GM23338 (cell line): ENCODE measurements at regions not wholly inside any gene's neighbourhood (a gene's known extent, or its start where the extent isn't known, plus 50 kb on each side); places are given as distances from the start of the nearest gene placed in this dataset.

ENCODE experiments used
- ATAC-seq: fragments of 200-7000 bp; cut with Tn5 transposase; 3 replicates; pipeline ENCODE4 v1.9.1; 2020
- DNase-seq: peaks from one replicate; pipeline ENCODE4 v3.0.0-alpha.2; 2015; ENCODE audit warnings: low spot score
- H2AFZ ChIP-seq: fragments of 200-600 bp; sonication (generic); 2 replicates; pipeline ENCODE4 v1.8.0; 2016; ENCODE audit warnings: antibody characterized with exemption, mild to moderate bottlenecking, moderate library complexity
- H3F3A ChIP-seq: fragments of 200-600 bp; sonication (generic); replicated peaks from 2 replicates; pipeline ENCODE4 v1.8.0; 2017; ENCODE audit warnings: antibody characterized with exemption, mixed run types, low read depth
- H3K27ac ChIP-seq: fragments of 200-600 bp; sonication (generic); 2 replicates; pipeline ENCODE4 v1.6.1; 2016; ENCODE audit warnings: low read depth
- H3K27me3 ChIP-seq: fragments of 200-600 bp; sonication (generic); 2 replicates; pipeline ENCODE4 v1.8.0; 2016; ENCODE audit warnings: mild to moderate bottlenecking, mixed run types, moderate library complexity; ENCODE audit not compliant: insufficient read depth
- H3K36me3 ChIP-seq: fragments of 200-600 bp; sonication (generic); 2 replicates; pipeline ENCODE4 v1.8.0; 2016; ENCODE audit warnings: mild to moderate bottlenecking; ENCODE audit not compliant: insufficient read depth
- H3K4me1 ChIP-seq: fragments of 200-600 bp; sonication (generic); 2 replicates; pipeline ENCODE4 v1.8.0; 2016; ENCODE audit warnings: mild to moderate bottlenecking, moderate library complexity; ENCODE audit not compliant: insufficient read depth
- H3K4me2 ChIP-seq: fragments of 200-600 bp; sonication (generic); 2 replicates; pipeline ENCODE4 v1.7.1; 2017; ENCODE audit warnings: mixed run types
- H3K4me3 ChIP-seq: fragments of 200-600 bp; sonication (generic); 2 replicates; pipeline ENCODE4 v1.6.1; 2016; ENCODE audit warnings: mixed run types
- H3K79me2 ChIP-seq: fragments of 200-600 bp; sonication (generic); replicated peaks from 2 replicates; pipeline ENCODE4 v1.8.0; 2017; ENCODE audit warnings: mild to moderate bottlenecking; ENCODE audit not compliant: insufficient read depth
- H3K9me2 ChIP-seq: fragments of 200-600 bp; sonication (generic); 2 replicates; pipeline ENCODE4 v1.8.0; 2017; ENCODE audit not compliant: insufficient read depth
- H4K20me1 ChIP-seq: fragments of 200-600 bp; sonication (generic); replicated peaks from 2 replicates; pipeline ENCODE4 v1.8.0; 2017; ENCODE audit warnings: mild to moderate bottlenecking; ENCODE audit not compliant: insufficient read depth
- H3K27ac Mint-ChIP-seq: 2 replicates; pipeline ENCODE4 v1.8.0; 2020; ENCODE audit warnings: inconsistent platforms, mild to moderate bottlenecking, moderate library complexity, mixed read lengths
- H3K27me3 Mint-ChIP-seq: 3 replicates; pipeline ENCODE4 v1.8.0; 2022; ENCODE audit warnings: low read depth, mild to moderate bottlenecking, moderate library complexity, mixed read lengths, inconsistent platforms; ENCODE audit not compliant: insufficient read depth, poor library complexity
- H3K36me3 Mint-ChIP-seq: 3 replicates; pipeline ENCODE4 v1.8.0; 2021; ENCODE audit warnings: low read depth, mild to moderate bottlenecking, inconsistent platforms, moderate library complexity, mixed read lengths
- H3K4me1 Mint-ChIP-seq: 3 replicates; pipeline ENCODE4 v1.8.0; 2020; ENCODE audit warnings: mild to moderate bottlenecking, inconsistent platforms, mixed read lengths
- H3K4me3 Mint-ChIP-seq: 3 replicates; pipeline ENCODE4 v1.8.0; 2021; ENCODE audit warnings: moderate library complexity, mild to moderate bottlenecking, inconsistent platforms, mixed read lengths
- H3K9me3 Mint-ChIP-seq: 3 replicates; pipeline ENCODE4 v1.8.0; 2020; ENCODE audit warnings: moderate library complexity, mild to moderate bottlenecking, inconsistent platforms, mixed read lengths
- CREB1 ChIP-seq: fragments of 250-450 bp; sonication (Bioruptor Pico); IDR thresholded peaks from 2 replicates; pipeline ENCODE4 v1.5.0; 2020; ENCODE audit warnings: low read depth, mild to moderate bottlenecking, moderate library complexity
- JUNB ChIP-seq: IDR thresholded peaks from one replicate; pipeline ENCODE4 v1.6.1; 2016; ENCODE audit warnings: antibody characterized with exemption; ENCODE audit not compliant: unreplicated experiment
- POLR2AphosphoS5 ChIP-seq: IDR thresholded peaks from 2 replicates; pipeline ENCODE4 v1.6.1; 2016; ENCODE audit warnings: antibody characterized with exemption, low read depth
- STAT1 ChIP-seq: IDR thresholded peaks from one replicate; pipeline ENCODE4 v1.6.1; 2016; ENCODE audit warnings: antibody characterized with exemption; ENCODE audit not compliant: unreplicated experiment
- ZNF114 ChIP-seq: fragments of 250-450 bp; sonication (Bioruptor Pico); IDR thresholded peaks from 2 replicates; pipeline ENCODE4 v1.5.0; 2020; ENCODE audit warnings: mild to moderate bottlenecking, moderate library complexity
- ZNF331 ChIP-seq: fragments of 250-450 bp; sonication (Bioruptor Pico); IDR thresholded peaks from 2 replicates; pipeline ENCODE4 v1.5.0; 2020; ENCODE audit warnings: low read depth, mild to moderate bottlenecking, moderate library complexity
- TF ChIP-seq, protein P1 (sequence below): IDR thresholded peaks from one replicate; pipeline ENCODE4 v1.6.1; 2018; ENCODE audit warnings: antibody characterized with exemption; ENCODE audit not compliant: unreplicated experiment
- TF ChIP-seq, protein P2 (sequence below): IDR thresholded peaks from 2 replicates; pipeline ENCODE4 v1.6.1; 2016; ENCODE audit warnings: antibody characterized with exemption

DNA sequence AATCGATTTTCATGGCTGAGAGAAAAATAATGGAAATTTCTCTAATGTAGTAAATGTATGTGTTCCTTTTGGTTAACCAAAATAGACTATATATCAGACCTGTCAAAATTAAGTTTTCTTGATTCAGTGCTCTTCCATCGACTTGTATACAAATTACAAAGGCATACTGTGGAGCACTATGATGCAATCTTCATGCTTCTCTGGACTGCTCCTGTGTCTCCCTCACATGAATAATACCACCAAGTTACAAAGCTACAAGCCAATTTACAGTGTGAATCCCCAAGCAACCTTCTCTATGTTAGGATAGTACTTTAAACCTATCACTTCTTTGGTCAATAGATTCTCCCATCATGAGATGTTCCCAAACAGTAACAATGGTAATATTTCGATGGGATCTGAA, 577.9 kb downstream of the PPARGC1A start:
- peaks cover 4% of the 10 kb centered on the region; the same call in 1 of the 3 replicates for H3K4me1 Mint-ChIP-seq
- no peak overlapping the region for H3K4me2 ChIP-seq

GRCh38 chr4:23305026-23305425, 584.8 kb downstream of the PPARGC1A start:
- H3K36me3 Mint-ChIP-seq, result no peaks in the 10 kb centered on the region
- no peaks in the 10 kb centered on the region for H4K20me1 ChIP-seq
- DNase-seq, result no peak
- H3K27me3 ChIP-seq, result no peaks in the 10 kb centered on the region
- no peaks in the 10 kb centered on the region for H3K36me3 ChIP-seq
- H3K4me3 ChIP-seq, result no peak overlapping the region
- H3K9me3 Mint-ChIP-seq, result no peaks in the 10 kb centered on the region
- H3K9me2 ChIP-seq, result 0 out of 2 replicates have a peak, but pooled peaks cover 4% of the 10 kb centered on the region
- H3K4me1 ChIP-seq, result no peaks in the 10 kb centered on the region
- no peaks in the 10 kb centered on the region for H3K4me1 Mint-ChIP-seq
- H3K27ac Mint-ChIP-seq, result no peak overlapping the region
- H3K27ac ChIP-seq, result no peak overlapping the region
- no peak for ATAC-seq
- TF ChIP-seq CREB1 (CRISPR knock-in tag) (no peak), ZNF331 (no peak), POLR2AphosphoS5 (no peak)
- no peaks in the 10 kb centered on the region for H3K27me3 Mint-ChIP-seq
- no peaks in the 10 kb centered on the region for H3F3A ChIP-seq
- H3K4me2 ChIP-seq, result no peak overlapping the region
- H3K79me2 ChIP-seq, result no peaks in the 10 kb centered on the region
- H3K4me3 Mint-ChIP-seq, result no peak overlapping the region
- no peak overlapping the region for H2AFZ ChIP-seq

More for the DNA sequence above, 577.9 kb downstream of the PPARGC1A start:
- Histone ChIP-seq H4K20me1 (no peaks in the 10 kb centered on the region), H3K9me2 (no peaks in the 10 kb centered on the region), H3K36me3 (no peaks in the 10 kb centered on the region), H2AFZ (peak overlapping the region; percentile 63; the same call in 1 of the 2 replicates), H3K4me3 (no peak overlapping the region), H3K27ac (no peak overlapping the region), H3K4me1 (no peaks in the 10 kb centered on the region), H3F3A (no peaks in the 10 kb centered on the region), H3K79me2 (no peaks in the 10 kb centered on the region), H3K27me3 (no peaks in the 10 kb centered on the region)
- no peak for TF ChIP-seq STAT1
- TF ChIP-seq ZNF114 (CRISPR knock-in tag), result no peak
- no peak for TF ChIP-seq JUNB
- TF ChIP-seq, protein P1, sequence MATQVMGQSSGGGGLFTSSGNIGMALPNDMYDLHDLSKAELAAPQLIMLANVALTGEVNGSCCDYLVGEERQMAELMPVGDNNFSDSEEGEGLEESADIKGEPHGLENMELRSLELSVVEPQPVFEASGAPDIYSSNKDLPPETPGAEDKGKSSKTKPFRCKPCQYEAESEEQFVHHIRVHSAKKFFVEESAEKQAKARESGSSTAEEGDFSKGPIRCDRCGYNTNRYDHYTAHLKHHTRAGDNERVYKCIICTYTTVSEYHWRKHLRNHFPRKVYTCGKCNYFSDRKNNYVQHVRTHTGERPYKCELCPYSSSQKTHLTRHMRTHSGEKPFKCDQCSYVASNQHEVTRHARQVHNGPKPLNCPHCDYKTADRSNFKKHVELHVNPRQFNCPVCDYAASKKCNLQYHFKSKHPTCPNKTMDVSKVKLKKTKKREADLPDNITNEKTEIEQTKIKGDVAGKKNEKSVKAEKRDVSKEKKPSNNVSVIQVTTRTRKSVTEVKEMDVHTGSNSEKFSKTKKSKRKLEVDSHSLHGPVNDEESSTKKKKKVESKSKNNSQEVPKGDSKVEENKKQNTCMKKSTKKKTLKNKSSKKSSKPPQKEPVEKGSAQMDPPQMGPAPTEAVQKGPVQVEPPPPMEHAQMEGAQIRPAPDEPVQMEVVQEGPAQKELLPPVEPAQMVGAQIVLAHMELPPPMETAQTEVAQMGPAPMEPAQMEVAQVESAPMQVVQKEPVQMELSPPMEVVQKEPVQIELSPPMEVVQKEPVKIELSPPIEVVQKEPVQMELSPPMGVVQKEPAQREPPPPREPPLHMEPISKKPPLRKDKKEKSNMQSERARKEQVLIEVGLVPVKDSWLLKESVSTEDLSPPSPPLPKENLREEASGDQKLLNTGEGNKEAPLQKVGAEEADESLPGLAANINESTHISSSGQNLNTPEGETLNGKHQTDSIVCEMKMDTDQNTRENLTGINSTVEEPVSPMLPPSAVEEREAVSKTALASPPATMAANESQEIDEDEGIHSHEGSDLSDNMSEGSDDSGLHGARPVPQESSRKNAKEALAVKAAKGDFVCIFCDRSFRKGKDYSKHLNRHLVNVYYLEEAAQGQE, result no peak
- TF ChIP-seq, protein P2, sequence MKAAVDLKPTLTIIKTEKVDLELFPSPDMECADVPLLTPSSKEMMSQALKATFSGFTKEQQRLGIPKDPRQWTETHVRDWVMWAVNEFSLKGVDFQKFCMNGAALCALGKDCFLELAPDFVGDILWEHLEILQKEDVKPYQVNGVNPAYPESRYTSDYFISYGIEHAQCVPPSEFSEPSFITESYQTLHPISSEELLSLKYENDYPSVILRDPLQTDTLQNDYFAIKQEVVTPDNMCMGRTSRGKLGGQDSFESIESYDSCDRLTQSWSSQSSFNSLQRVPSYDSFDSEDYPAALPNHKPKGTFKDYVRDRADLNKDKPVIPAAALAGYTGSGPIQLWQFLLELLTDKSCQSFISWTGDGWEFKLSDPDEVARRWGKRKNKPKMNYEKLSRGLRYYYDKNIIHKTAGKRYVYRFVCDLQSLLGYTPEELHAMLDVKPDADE, result no peak
- TF ChIP-seq POLR2AphosphoS5, result no peak
- no peak for ATAC-seq
- no peak overlapping the region for H3K27ac Mint-ChIP-seq
- H3K4me3 Mint-ChIP-seq, result no peak overlapping the region
- no peaks in the 10 kb centered on the region for H3K36me3 Mint-ChIP-seq
- H3K9me3 Mint-ChIP-seq, result no peaks in the 10 kb centered on the region
- H3K27me3 Mint-ChIP-seq, result no peaks in the 10 kb centered on the region
- no peak for DNase-seq
